GM21360 (cell line): ENCODE measurements at regions not wholly inside any gene's neighbourhood (a gene's known extent, or its start where the extent isn't known, plus 50 kb on each side); places are given as distances from the start of the nearest gene placed in this dataset.

Source experiments
- ATAC-seq: cut with Tn5 transposase; IDR thresholded peaks from one replicate; pipeline ENCODE4 v1.9.1; 2021; ENCODE audit warnings: mild to moderate bottlenecking, moderate library complexity; ENCODE audit not compliant: unreplicated experiment

DNA sequence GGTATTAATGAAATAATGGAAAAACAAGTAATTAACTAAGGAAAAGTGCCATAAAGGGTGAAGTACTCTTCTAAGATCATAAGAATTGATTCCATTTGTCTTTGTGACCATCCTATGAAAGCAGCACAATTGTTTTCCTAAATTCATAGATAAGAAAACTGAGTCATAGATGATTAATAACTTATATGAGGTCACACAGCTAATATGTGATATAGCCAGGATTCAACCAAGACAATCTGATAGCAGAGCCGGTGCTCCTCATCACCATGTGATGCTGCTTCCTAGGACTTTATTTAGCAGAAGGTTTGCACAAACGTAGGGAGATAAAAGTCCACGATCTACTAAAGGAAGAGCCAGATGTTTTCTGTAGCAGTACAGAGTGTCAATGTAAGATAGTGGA, 181.5 kb upstream of the SYT1 start:
- ATAC-seq = no peak

GRCh38 chr12:78683626-78684025, 180.9 kb upstream of the SYT1 start:
- no peak for ATAC-seq

DNA sequence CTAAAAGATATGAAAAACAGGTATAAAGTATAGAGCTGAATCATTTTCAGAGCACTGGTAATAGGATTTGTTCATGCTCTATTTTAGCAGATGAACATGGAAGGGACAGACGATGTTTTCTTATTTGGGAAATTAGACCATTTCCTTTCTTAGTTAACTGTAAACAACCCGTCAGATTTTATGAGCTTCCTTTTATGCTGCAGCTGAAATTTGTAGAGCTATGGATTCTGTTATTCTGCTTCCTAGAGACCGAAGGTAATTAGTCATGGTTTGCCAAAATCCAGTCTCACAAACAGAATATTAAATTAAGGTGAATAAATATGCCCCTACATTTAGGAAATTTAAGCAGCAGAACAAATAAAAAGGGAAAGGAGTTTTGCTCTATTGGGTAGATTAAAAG, 180.2 kb upstream of the SYT1 start:
- no peak for ATAC-seq

DNA sequence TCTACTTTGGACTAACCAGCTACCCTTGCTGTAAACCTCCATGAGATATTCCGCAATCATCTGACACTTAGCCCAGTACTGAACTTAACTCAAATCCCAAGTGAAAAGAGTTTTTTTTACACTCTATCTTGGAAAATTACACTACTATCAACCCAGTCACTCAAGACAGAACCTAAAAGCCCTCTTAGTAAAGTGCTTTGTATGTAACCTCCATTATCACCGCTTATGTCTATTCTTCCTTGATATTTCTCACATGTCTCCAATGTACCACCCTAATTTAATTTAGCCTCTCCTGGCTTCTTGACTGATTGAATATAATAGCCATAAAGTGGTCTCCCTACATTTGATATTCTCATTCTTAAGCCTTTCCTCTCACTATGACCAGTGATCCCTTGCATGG, 168.8 kb upstream of the SYT1 start:
- no peak for ATAC-seq

DNA sequence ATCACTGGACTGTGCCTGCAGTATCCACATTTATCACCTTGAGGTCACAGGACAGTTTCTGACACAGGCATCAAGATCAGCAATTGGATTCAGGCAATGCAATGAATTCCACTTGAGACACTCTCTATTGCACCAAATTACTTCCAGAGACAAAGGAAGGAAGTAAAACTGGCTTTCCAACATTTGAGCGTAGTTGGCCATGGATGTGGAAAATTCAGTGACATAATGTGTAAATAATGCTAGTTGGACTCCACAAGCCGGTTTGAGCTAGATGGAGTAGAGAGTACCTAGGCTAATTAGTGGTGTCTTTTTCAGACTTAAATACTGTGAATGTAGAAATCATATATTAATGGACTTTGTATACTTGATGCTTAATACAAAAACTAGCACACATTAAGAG, 168.3 kb upstream of the SYT1 start:
- no peak for ATAC-seq

GRCh38 chr12:78697817-78698415, 166.7 kb upstream of the SYT1 start:
- ATAC-seq = no peak

DNA sequence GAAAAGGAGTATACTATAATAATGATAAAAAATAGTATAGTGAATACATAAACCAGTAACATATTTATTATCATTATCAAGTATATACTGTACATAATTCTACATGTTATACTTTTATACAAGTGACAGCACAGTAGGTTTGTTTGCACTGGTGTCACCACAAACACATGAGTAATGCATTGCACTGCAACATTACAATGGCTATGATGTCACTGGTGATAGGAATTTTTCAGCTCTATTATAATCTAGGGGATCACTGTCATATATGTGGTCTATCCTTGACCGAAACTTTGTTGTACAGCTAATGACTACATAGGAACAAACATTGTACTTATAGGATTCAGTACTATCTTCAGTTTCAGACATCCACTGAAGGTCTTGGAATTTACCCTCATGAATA, 165.8 kb upstream of the SYT1 start:
- no peak for ATAC-seq

DNA sequence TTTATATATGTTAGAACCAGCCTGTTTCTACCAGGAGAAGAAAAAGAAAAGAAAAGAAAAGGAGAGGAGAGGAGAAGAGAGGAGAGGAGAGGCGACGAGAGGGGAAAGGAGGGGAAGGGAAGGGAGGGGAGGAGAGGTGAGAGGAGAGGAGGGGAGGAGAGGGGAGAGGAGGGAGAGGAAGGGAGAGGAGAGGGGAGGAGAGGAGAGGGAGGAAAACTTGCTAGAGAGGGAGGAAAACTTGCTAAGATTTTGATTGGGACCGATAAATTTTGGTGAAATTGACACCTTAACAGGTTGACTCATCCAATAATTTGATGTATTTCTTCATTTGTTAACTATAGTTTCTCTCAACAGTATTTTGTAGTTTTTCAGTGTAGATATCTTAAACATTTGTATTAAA, 164.0 kb upstream of the SYT1 start:
- no peak for ATAC-seq

GRCh38 chr12:78703820-78704525, 160.6 kb upstream of the SYT1 start:
- no peak for ATAC-seq

DNA sequence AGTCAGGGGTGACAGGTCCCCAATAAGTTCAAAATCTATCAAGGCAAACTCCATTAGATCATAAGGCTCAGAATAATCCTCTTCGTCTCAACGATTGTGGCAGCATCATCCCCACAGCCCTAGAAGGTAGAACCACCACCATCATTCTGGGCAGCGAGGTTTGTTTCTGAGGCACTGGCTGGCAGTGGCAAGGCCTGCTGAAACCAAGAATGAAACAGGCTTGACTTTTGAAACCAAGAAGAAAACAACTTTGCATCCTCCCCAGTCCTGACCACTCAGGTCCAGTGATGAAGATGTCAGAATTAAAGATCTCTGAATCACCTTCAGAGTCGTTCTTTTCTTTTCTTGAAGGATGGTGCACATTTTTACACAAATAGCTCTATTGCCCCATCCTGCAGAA, 152.6 kb upstream of the SYT1 start:
- ATAC-seq = no peak

GRCh38 chr12:78712834-78713481, 151.6 kb upstream of the SYT1 start:
- ATAC-seq = no peak

DNA sequence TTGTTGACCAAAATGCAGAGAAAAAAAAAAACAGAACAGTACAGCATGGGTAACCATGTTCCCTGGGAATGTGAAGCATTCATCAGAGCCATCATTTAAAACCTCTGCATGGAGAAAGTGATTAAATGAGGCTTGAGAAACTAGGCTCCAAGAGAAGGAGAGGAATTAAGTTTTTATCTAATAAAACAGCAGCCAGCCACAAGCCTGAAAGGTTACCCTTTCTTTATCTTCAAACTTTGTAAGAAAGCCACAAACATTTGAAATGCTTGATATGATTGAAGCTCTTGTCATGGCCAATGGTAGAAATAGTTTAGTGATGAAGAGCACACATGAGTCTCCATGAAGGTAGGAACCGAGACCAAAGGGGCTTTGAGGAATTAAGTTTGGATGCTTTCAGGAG, 144.9 kb upstream of the SYT1 start:
- ATAC-seq = no peak

GRCh38 chr12:78721906-78722305, 142.7 kb upstream of the SYT1 start:
- no peak for ATAC-seq

GRCh38 chr12:78725033-78725432, 139.5 kb upstream of the SYT1 start:
- ATAC-seq = no peak

- no peak for ATAC-seq
These were observed 138.5 kb upstream of the SYT1 start for GRCh38 chr12:78725951-78726580.

- ATAC-seq = no peak
These were observed 137.7 kb upstream of the SYT1 start for GRCh38 chr12:78726854-78727253.

GRCh38 chr12:78732481-78732880, 132.1 kb upstream of the SYT1 start:
- ATAC-seq = no peak

DNA sequence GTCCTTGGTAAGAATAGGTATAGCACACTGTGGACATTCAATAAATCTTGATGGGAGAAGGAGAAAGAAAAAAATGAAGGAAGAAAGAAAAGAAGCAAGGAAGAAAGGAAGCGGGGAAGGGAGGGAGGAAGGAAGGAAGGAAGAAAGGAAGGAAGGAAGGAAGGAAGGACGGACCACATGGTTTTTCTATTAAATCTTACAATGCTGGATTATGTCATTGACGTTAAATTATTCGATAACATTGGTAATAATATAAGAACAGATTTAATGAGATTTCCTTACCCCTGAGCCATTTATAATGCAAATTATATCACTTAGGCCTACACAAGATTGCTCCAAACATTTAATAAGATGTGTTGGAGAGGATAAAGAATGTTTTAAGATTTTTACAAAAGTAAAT, 124.9 kb upstream of the SYT1 start:
- no peak for ATAC-seq

GRCh38 chr12:78746001-78746400, 118.6 kb upstream of the SYT1 start:
- no peak for ATAC-seq

- no peak for ATAC-seq
These were observed 111.5 kb upstream of the SYT1 start for GRCh38 chr12:78753058-78753457.

- no peak for ATAC-seq
These were observed 107.6 kb upstream of the SYT1 start for GRCh38 chr12:78756936-78757335.

- no peak for ATAC-seq
These were observed 105.2 kb upstream of the SYT1 start for GRCh38 chr12:78759367-78759766.
